GM21360 (cell line): ENCODE measurements at regions not wholly inside any gene's neighbourhood (a gene's known extent, or its start where the extent isn't known, plus 50 kb on each side); places are given as distances from the start of the nearest gene placed in this dataset.

ENCODE experiments used
- ATAC-seq: cut with Tn5 transposase; IDR thresholded peaks from one replicate; pipeline ENCODE4 v1.9.1; 2021; ENCODE audit warnings: mild to moderate bottlenecking, moderate library complexity; ENCODE audit not compliant: unreplicated experiment

DNA sequence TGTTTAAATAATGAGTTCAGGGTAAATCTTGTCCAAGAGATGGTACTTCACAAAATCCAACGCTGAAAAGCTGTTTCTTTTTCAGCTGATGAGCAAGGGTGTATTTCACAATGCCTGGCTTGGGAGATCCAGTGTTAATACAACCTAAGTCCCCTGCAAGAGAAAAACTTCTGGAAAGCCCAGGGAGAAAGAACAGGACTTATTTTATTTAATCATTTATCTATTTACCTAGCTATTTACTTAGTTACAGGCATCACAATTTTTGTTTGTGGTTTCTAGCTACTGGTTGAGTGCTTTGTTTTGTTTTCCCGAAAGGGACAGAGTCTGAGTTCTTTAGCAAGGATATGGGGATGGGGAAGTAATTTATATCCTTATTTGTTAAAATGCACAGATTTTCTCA, 598.2 kb upstream of the SYT4 start:
- ATAC-seq = no peak

DNA sequence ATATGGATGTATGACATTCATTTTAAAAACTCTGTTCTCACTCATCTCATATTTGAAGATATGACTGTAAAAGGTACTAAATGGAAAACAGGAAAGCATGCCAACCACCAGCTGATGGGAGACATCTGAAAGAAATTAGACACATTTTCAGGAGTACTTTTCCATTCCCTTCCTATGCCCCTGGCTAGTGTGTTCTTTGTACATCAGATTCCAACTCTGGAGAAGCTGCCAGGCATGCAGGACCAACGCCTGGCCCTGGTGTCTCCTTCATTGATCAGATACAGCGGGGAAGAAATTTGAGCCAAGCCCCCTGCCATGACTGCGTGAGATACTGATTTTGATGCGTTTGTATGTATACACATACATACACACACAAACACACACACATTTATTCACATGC, 599.0 kb upstream of the SYT4 start:
- no peak for ATAC-seq

DNA sequence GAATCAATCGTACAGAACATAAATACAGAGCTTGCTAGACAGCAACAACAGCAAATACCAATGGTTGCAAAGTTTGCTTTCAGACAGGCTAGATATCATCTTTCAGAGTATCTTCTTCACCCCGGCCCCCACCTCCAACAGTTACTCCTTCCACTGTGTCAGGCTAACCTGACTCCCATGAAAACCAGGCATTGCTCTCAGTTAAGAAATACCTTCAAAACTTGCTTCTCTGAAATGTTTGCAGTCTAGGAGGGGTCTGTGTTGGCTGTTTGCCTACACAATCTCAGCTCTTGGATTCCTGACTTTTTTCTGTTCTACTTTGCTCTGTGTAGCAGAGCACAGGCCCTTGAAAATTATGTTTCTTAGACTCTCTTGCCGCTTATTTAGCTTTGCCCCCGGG, 599.5 kb upstream of the SYT4 start:
- ATAC-seq = no peak

DNA sequence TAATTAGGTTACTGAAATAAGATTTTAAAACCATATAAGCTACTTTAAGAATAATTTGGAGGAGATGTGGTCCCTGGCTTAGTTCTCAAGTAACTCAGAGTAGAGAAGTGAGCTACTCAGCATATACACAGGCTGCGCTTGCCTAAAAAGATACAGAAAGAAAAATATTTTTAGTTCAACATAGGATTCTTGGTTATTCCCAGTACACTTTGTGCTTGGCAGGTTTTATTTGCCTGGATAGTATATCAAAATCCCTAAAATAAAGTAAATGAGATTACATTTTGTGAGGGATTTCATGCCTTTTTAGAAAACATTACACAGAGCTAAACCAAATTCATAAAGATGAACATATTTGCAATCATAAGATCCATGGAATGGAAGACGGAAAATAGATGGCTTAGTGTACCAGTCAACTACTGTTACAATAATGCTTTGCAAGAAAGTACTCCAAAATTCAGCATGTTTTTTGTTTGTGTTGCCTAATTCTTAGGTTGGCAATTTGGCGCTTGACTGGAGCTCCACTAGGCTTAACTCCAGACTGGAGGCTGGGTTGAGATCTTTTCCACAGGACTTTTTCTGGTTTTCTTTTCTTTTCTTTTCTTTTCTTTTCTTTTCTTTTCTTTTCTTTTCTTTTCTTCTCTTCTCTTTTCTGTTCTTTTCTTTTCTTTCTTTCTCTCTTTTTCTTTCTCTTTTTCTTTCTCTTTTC, 600.5 kb upstream of the SYT4 start:
- ATAC-seq = no peak

DNA sequence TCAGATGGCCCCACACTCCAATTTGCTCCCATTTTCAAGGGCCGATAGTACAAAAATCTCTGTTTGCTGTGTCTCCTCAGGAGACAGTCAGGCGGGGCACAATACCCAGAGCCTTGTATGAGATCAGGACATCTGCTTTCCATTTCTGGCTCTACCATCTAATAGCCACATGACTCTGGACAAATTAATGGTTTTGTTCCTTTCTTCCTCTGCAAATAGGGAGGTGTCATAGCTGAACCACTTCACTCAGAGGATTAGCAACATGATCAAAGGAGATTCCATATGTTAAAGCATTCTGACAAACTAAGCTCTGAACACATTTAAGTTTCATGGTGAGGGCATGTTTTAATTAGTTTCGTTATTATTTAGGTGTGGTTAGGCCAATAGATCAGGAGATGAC, 602.1 kb upstream of the SYT4 start:
- no peak for ATAC-seq

DNA sequence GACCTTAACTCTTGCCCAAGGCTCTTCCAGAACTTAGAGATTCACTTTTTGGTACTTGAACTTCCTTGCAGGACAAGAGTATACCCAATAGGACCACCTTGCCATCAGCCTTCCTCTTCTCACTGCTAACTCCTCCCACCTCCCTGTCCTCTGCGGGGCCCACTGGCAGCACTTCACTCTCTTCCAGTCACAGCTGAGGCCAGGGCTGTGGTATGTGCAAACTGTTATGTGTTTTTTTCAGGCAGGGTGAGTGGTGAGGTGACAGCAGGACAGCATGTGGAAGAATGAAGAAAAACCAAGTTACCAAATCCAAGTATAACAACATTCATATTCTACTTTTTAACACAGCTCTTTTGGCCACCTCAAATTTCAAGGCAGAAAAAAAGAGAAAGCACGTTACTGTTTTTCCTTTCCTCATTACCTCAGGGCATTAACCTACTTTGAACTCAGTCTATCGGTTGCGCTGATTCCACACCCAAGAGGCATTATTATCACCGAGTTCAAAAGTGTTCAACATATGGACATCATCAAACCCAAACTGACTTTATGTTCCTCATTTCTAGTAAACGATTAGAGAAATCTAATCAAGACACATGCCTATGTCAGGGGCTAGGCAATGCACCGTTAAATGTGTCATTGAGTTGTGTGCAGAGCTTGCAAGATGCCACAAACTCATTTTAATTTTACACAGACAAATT, 605.2 kb upstream of the SYT4 start:
- ATAC-seq = no peak

DNA sequence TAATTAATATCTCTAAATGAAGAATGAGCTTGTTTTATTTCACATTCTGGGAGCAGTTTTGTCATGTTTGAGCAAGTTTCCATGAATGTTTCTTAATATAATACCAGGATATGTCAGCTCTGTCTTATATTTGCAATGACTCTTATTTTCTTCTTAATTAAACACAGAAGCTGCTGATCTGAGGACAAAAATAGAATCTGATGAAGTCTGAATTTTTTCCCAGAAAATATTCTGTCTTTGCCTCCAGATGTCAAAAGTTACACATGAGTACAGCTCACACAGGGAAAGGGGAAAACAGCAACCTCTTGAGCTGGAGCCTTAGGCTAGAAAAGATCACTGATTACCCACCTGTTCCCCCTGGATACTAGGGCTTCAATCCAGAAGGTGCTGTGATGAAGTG, 606.6 kb upstream of the SYT4 start:
- no peak for ATAC-seq

DNA sequence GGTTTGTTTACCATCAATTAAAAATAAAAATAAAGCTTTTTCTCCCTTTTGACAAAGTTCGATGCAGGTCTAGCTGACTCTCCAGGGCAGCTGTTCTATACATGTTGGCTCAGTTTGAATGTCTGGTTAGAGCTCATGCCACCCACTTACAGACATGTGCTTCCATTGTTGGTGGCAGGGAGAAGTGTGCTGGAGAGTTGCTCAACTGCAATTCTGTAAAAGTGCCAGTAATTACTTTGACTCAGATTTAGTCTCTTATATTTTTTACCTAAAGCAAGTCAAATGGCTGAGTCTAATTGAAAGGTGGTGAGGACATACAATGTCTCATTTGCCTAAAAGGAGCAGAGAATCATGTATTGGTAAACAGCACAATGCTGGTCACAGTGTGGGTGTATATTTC, 609.1 kb upstream of the SYT4 start:
- ATAC-seq = no peak

DNA sequence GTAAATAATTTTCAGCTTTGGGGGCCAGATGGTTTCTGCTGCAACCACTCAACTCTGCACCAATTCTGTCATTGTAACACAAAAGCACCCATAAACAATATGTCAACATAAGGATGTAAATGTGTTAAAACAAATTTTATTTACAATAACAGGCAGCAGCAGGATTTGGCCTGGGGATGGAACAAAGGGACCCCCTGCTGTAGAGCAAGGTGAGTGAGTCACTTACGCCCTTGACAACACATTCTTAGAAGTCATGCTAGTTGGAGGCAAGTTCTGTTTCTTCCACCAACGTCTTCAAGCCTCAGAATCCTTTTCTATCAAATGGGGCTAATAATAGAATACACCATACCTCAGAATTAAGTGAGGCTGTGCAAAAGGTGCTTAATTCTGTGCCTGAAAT, 610.2 kb upstream of the SYT4 start:
- no peak for ATAC-seq

DNA sequence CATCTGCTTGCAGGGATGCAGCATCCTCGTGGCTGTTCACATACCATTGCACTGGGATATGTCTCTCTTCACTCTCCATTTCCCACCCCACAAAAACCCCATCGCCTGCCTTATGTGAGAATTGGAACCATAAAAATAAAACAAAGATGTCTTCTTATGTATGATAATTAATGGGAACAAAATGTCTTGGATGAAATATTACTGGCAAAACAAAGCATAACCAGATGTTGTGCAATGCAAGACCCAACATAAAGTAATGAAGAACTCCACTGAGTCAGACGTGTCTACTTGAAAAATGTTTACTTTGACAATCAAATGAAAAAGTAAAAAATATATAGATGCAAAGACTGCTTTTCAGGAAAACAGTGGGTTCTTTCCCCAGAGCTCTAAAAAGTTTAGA, 611.3 kb upstream of the SYT4 start:
- ATAC-seq = no peak

DNA sequence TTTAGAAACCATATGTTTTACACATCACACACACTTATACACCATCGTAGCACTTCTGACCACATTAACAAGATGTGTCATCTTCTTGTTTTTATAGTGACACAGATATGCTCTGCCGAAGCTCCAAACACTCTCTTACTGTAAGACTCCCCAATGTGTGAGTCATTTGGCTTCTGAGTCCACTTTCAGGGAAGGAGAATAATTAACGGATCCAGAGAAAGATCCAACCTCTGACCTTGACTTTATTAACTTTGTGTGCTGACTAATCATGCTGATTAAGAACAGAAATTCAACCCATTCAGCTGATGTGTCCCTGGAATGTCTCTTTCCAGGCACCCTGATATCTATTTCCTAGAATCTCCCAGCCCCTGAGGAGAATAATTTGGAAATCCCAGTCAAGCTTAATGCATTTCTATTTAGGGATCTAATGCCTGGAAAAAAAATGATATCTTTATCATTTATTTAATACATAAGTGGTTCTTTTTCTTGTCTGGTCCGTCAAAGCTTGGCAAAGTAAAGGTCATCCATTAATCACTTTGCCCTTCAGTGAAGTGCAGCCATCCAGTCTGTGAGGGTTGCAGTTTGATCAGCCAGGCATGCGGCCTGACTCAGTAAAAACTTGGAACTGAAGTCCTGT, 615.8 kb upstream of the SYT4 start:
- no peak for ATAC-seq

DNA sequence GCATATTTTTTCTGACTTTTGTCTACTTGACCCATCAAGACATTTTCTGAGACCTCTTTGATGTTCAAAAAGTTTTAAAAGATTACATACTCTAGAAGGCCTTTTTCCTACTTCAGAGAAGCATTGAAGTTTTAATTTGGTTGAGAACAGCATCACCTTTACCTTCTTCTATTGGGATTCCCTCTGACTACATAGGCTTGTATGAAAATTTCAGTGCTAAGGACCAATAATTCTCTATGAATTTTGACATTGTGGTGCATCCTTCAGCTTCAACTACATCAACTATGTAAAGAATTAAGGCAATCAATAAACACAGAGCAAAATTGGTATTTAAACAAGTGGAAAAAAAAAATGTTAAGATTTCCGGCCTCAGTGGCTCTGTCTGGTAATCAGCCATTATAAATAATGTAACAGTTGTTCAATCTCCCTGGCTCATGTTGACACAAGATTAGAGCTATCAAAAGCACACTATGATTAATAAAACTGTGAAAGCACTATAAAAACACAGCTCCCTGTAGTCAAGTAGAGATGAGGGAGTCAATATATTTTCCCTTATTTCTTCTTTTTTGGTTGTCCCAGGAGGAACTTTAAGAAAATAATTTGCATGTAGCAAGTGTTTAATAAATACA, 627.0 kb upstream of the SYT4 start:
- no peak for ATAC-seq

DNA sequence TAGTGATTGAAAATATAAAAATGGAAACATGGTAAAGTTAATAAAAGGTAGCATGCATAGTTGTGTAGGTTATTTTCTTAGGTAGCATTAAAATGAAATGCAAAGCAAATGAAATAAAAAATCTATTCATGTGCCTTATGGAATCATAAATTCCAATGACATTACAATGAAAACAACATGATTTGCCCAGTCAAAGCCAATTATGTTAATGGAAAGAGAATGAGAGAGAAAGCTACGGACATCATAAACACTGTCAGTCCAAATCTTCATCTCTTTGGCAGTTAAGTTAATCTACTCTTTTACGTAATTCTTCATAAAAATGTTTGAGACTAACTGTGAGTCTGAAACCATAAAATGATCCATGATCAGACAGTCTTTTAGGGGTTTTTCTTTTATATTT, 636.7 kb upstream of the SYT4 start:
- no peak for ATAC-seq

DNA sequence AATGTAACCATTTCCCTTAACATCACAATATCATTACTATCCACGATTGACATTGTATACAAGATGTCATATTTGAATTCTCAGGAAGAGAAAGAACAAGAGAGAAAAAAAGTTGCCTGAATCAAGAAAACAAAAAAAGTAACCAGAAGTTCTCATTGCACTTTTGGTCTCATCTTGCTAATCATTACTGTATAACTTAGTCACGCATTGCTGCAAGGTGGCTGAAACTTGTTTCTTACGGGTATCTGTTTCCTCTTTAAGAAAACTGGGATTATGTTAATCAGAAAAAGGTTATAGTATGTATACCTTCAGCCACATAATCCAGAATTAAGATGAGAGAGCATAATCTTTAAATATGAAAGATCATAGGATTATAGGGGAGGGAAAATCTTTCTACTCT, 639.7 kb upstream of the SYT4 start:
- no peak for ATAC-seq

DNA sequence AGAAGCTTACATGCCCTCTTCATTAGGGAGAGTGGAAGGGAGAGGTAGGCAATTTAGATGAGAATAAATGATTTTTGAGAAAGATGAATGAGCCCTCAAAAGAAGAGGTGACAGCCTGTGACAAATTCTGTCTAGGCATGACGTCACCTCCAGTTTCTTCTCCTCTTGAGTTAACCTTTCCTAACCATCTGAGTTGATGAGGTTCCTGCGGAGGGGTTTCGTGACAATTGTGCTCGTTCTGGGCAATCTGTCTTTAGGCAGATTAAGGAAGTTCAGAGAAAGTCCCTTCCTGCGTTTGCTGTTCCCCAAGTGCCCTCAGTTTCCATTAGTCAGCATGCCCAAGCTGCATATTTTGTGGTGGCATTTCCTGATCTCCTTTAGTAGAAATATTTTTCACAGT, 640.2 kb upstream of the SYT4 start:
- ATAC-seq = no peak

DNA sequence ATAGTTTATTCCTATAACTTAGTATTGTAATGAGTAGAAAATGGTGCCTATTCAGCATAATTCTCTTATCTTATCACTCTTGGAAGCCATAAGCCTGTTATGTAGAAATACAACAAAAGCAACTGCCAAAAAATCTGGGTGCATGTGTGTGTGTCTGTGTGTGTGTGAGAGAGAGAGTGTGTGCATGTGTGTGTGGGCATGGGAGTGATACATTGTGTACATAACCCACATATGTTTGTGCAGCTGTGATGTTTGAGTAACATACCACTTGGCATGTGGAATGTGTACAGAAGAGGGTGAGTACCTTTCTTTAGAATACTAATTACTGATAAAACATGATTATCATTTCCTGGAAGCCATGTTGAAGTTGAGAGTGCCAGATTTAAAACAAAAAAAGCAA, 642.3 kb upstream of the SYT4 start:
- ATAC-seq = no peak

DNA sequence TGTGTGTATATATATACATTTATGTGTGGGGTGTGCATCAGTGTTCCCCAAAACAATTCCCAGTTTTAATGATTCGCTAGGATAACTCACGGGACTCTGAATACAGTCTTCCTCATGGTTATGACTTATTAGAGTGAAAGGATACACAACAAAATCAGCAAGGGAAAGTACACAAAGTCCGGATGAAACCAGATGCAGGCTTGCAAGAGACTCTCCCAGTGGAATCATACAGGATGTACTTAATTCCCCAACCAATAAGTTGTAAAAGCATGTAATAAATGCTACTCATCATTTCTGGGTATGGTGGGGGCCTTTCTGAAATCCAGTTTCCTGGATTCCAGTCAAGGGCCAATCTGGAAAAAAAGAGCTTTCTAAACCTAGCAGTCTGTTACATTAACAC, 654.1 kb upstream of the SYT4 start:
- ATAC-seq = no peak

DNA sequence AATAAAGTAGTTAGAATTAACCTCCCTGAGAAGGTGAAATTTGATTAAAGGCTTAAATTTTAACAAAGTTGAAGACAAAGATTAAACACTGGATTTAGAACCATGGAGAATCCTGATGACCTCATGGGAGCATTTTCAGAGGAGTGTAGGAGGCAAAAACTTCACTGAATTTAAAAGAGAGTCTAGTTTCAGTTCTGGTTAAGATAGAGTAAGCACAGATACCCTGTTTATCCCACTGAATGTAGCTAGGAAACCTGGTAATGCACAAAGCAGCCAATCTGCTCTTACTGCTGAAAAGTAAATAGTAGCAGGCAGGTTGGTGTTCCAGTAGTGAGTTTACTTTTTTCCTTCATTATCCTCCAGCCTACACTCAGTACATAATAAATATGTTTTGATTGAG, 654.9 kb upstream of the SYT4 start:
- ATAC-seq = no peak

DNA sequence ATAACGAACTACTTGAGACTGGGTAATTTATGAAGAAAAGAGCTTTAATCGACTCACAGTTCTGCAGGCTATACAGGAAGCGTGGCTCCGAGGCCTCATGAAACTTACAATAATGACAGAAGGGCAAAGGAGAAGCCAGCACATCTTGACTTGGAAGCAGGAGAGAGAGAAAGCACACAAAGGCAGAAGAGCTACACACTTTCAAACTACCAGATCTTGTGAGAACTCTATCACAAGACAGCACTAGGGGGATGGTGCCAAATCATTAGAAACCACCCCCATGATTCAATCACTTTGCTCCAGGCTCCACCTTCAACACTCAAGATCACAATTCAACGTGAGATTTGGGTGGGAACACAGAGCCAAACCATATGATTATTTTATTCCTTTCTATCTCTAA, 655.9 kb upstream of the SYT4 start:
- no peak for ATAC-seq

DNA sequence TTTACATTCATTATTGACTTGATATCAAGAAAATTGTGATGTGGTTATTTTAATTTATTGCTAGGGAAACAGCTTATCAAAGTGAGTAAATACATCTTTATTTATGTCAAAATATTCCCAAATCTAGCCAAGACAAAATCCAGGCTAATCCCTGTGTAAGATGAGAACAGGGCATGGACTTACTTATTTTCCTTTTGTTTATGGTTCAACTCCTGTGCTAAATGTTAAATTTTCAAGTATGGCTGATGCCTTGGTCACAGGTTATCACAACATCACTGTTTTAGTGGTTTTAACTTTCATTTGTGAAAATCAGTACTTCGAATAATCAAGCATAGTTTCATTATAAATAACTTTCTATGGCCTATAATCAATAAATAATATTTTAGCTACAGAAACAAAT, 657.0 kb upstream of the SYT4 start:
- no peak for ATAC-seq

DNA sequence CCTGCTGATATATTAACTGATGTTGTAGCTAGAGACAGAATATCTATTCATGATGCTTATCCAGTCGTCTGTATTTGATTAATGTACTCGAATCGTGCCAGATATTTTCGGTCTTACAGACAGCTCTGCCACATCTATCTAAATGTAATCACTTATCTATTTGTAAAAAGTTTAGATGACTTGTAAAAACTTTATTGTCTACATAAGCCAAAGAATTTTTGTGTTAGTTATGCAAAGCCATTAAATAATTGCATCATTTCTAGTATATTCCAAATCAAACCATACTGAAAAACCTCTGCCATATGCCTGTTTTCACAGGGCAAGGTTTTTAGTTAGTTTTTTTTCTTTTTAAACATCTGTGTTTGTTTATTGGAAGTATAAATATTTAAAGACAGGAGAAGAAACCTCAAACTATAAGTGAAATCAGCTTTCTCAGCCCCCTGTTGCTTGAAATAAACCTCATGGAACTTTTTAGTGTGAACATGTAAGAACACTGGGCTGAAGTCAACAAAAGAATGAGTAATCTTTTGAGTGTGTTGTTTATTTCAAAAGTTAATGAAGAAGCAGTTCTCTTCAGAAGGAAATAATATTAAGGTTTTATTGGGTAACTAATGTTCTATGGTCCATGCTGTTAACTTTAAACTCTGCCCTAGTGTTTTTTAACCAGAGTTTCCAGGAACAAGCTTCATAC, 657.6 kb upstream of the SYT4 start:
- no peak for ATAC-seq
